Type B pancreatic cell (in vitro differentiated cells): ENCODE measurements at regions not wholly inside any gene's neighbourhood (a gene's known extent, or its start where the extent isn't known, plus 50 kb on each side); places are given as distances from the start of the nearest gene placed in this dataset.
"Not testable (repeated sequence)": the region's sequence is repeated elsewhere in the genome, so short reads cannot be mapped to it uniquely, and the experiment has no call there.

Experiments
- DNase-seq: peaks from one replicate; pipeline ENCODE4 v3.0.0; 2021; ENCODE audit warnings: mixed read lengths; ENCODE audit not compliant: unreplicated experiment; ENCODE audit errors: extremely low spot score
- H3K27ac Mint-ChIP-seq: 2 replicates; pipeline ENCODE4 v1.8.0; 2021; ENCODE audit warnings: mild to moderate bottlenecking, mixed read lengths
- H3K27me3 Mint-ChIP-seq: 2 replicates; pipeline ENCODE4 v1.8.0; 2021; ENCODE audit warnings: mixed read lengths
- H3K36me3 Mint-ChIP-seq: 2 replicates; pipeline ENCODE4 v1.8.0; 2021; ENCODE audit warnings: mixed read lengths
- H3K4me1 Mint-ChIP-seq: one replicate; pipeline ENCODE4 v1.8.0; 2021; ENCODE audit warnings: mixed read lengths; ENCODE audit not compliant: unreplicated experiment
- H3K4me3 Mint-ChIP-seq: 2 replicates; pipeline ENCODE4 v1.8.0; 2021; ENCODE audit warnings: mild to moderate bottlenecking, mixed read lengths
- H3K9me3 Mint-ChIP-seq: 2 replicates; pipeline ENCODE4 v1.8.0; 2021; ENCODE audit warnings: mixed read lengths
- TF ChIP-seq, protein P1 (sequence below): fragments of 200-600 bp; sonication (generic); conservative IDR thresholded peaks from 2 replicates; pipeline ENCODE4 v1.5.0; 2021; ENCODE audit warnings: antibody characterized with exemption, mild to moderate bottlenecking

GRCh38 chr6:19562468-19562867 lies 274.7 kb upstream of the ID4 start:
- Mint-ChIP-seq H3K9me3 (peaks cover 8% of the 10 kb centered on the region), H3K36me3 (no peaks in the 10 kb centered on the region), H3K27me3 (no peaks in the 10 kb centered on the region), H3K4me3 (no peak overlapping the region), H3K27ac (no peak overlapping the region), H3K4me1 (no peaks in the 10 kb centered on the region)
- TF ChIP-seq, protein P1, sequence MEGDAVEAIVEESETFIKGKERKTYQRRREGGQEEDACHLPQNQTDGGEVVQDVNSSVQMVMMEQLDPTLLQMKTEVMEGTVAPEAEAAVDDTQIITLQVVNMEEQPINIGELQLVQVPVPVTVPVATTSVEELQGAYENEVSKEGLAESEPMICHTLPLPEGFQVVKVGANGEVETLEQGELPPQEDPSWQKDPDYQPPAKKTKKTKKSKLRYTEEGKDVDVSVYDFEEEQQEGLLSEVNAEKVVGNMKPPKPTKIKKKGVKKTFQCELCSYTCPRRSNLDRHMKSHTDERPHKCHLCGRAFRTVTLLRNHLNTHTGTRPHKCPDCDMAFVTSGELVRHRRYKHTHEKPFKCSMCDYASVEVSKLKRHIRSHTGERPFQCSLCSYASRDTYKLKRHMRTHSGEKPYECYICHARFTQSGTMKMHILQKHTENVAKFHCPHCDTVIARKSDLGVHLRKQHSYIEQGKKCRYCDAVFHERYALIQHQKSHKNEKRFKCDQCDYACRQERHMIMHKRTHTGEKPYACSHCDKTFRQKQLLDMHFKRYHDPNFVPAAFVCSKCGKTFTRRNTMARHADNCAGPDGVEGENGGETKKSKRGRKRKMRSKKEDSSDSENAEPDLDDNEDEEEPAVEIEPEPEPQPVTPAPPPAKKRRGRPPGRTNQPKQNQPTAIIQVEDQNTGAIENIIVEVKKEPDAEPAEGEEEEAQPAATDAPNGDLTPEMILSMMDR, result no peak
- no peak for DNase-seq

DNA sequence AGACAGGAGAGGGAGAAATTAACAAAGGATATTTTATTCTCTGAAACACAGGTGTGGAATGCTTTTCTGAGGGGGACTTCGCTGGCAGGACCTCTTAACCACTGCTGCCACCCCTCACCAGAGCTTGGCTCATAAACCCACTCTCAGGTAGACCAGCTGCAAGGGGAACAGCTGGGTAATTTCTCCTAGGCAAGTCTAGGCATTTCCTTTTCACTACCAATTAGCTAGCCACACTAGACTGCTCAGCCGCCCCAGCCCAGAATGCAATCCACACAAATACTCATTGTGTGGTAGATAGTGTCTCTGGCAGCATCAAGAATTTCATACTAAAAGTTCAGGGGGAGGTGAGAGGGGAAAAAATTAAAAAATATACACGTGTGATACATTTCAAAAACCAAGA lies 267.6 kb upstream of the ID4 start:
- Mint-ChIP-seq H3K4me3 (no peak overlapping the region), H3K27ac (no peak overlapping the region), H3K27me3 (no peaks in the 10 kb centered on the region), H3K9me3 (peaks cover 6% of the 10 kb centered on the region), H3K36me3 (peaks cover 4% of the 10 kb centered on the region), H3K4me1 (no peaks in the 10 kb centered on the region)
- no peak for DNase-seq
- TF ChIP-seq, protein P1, result no peak

DNA sequence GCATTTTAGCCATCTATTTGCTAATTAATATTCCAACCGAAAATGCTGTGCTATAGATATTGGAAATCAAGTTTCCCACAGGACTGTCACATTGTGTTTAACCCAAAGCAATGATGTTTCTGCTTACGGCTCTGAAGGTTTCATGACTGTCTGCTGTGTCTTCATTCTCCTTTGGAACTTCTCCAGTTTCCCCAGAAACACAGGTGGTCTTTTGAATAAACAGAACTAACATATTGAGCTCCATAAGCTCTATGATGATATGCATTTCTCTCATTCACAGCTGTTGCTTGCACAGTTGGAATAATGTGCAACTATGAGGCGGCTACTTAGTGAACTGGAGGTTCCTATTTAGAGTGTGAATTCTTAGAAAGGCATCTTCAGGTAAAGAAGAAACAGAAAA lies 266.0 kb upstream of the ID4 start:
- Mint-ChIP-seq H3K36me3 (peaks cover 4% of the 10 kb centered on the region), H3K4me1 (no peaks in the 10 kb centered on the region), H3K9me3 (peaks cover 6% of the 10 kb centered on the region), H3K4me3 (no peak overlapping the region), H3K27me3 (no peaks in the 10 kb centered on the region), H3K27ac (no peak overlapping the region)
- DNase-seq, result no peak
- TF ChIP-seq, protein P1, result no peak

GRCh38 chr6:19578481-19578880 lies 258.7 kb upstream of the ID4 start:
- H3K4me3 Mint-ChIP-seq, result no peak overlapping the region
- H3K27me3 Mint-ChIP-seq, result no peaks in the 10 kb centered on the region
- H3K27ac Mint-ChIP-seq, result no peak overlapping the region
- DNase-seq, result no peak
- H3K9me3 Mint-ChIP-seq, result peaks cover 15% of the 10 kb centered on the region
- TF ChIP-seq, protein P1, result no peak
- peaks cover 4% of the 10 kb centered on the region for H3K36me3 Mint-ChIP-seq
- H3K4me1 Mint-ChIP-seq, result no peaks in the 10 kb centered on the region

DNA sequence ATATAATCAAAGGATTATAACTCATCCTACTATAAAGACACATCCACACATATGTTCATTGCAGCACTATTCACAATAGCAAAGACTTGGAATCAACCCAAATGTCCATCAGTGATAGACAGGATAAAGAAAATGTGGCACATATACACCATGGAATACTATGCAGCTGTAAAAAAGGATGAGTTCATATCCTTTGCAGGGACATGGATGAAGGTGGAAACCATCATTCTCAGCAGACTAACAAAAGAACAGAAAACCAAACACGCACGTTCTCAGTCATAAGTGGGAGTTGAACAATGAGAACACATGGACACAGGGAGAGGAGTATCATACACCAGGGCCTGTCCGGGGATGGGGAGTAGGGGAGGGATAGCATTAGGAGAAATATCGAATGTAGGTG lies 253.0 kb upstream of the ID4 start:
- H3K27ac Mint-ChIP-seq, H3K4me3 Mint-ChIP-seq, H3K4me1 Mint-ChIP-seq, DNase-seq, H3K36me3 Mint-ChIP-seq, H3K9me3 Mint-ChIP-seq, H3K27me3 Mint-ChIP-seq: not testable (repeated sequence)

- DNase-seq, result no peak
- Mint-ChIP-seq H3K4me1 (peaks cover 4% of the 10 kb centered on the region), H3K27me3 (peaks cover 3% of the 10 kb centered on the region), H3K36me3 (no peaks in the 10 kb centered on the region), H3K4me3 (no peak overlapping the region), H3K9me3 (no peaks in the 10 kb centered on the region), H3K27ac (no peak overlapping the region)
- TF ChIP-seq, protein P1, result no peak
These were observed 249.8 kb upstream of the ID4 start for GRCh38 chr6:19587238-19587942.
